ENCODE measurements at regions not wholly inside any gene's neighbourhood (a gene's known extent, or its start where the extent isn't known, plus 50 kb on each side); places are given as distances from the start of the nearest gene placed in this dataset.

GRCh38 chr22:22433770-22434169, 74.8 kb downstream of the ZNF280B start:
- Histone ChIP-seq H3K9me3 (no peaks in the 10 kb centered on the region), H3K27ac (no peak overlapping the region), H3K36me3 (no peaks in the 10 kb centered on the region), H3K4me1 (no peaks in the 10 kb centered on the region), H3K27me3 (no peaks in the 10 kb centered on the region), H3K4me3 (no peak overlapping the region)
- intact Hi-C loops (cut with DNase I) = no loop called here
- TF ChIP-seq CTCF (IDR thresholded peaks at IDR 0.05) = no peak
- 50 to 54% methylated on average over 4 of the region's 4 CpGs for WGBS, 2 donors
- ATAC-seq (no peak), FAIRE-seq (no peak), DNase-seq (no peak)
